Thyroid gland (tissue), 4 donors: ENCODE measurements at regions not wholly inside any gene's neighbourhood (a gene's known extent, or its start where the extent isn't known, plus 50 kb on each side); places are given as distances from the start of the nearest gene placed in this dataset.

ENCODE experiments used
- CTCF ChIP-seq, 6 experiments: fragments of 200-600 bp in 3 of 6; fragments of 450-650 bp in 3 of 6; sonication (generic) in 3 of 6; IDR thresholded peaks; one replicate each; pipeline ENCODE4 v1.5.1; 2016 to 2019; ENCODE audit warnings: antibody characterized with exemption in 6 of 6, mild to moderate bottlenecking in 2 of 6, inconsistent platforms in 1 of 6, moderate library complexity in 1 of 6
- POLR2A ChIP-seq, 2 donors: fragments of 450-650 bp; IDR thresholded peaks; one replicate each; pipeline ENCODE4 v1.6.1; 2017; ENCODE audit warnings: antibody characterized with exemption in 2 of 2, mild to moderate bottlenecking in 2 of 2, moderate library complexity in 1 of 2

- TF ChIP-seq CTCF (IDR thresholded peaks at IDR 0.05) = no peak
- no peak for TF ChIP-seq POLR2A (IDR thresholded peaks at IDR 0.05)
Observed at GRCh38 chr11:92484570-92484969, 260.0 kb downstream of the FAT3 start.
